HPDE6-E6E7 (cell line): ENCODE measurements at regions not wholly inside any gene's neighbourhood (a gene's known extent, or its start where the extent isn't known, plus 50 kb on each side); places are given as distances from the start of the nearest gene placed in this dataset.

Source experiments
- DNase-seq: peaks from one replicate; pipeline ENCODE4 v3.0.0; 2011; ENCODE audit warnings: missing footprints; ENCODE audit errors: extremely low spot score

DNA sequence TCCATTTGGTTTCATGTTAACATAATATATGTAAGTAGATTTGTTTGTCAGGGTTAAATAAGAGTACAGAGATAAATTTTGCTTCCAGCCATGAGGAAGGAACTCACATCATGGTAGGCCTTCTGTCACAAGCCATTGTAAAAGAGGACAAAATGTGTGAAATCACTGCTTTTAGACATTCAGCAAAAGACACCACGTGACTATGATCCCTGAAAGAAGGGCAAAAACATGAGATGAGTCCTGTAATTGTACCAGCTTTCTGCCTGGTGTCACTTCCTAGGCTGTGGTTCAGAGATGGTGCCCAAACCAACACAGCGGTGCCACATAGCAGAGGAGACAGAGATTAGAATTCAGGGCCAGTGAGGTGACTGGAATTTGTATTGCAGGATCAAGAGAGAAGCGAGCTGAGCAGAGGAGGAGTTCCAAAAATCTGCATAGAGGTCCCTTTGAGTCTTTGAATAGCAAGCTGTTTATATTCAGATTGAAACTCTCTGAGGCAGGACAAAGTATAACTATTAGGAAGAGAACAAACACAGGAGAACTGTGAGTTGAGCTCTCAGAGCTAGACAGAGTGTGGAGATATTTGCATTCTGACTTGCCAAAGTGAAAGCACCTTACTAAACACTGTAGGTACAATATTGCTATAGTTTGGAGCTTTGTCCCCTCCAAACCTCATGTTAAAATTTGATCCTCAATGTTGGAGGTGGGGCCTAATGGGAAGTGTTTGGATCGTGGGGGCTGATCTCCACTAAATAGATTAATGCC, 52.6 kb upstream of the PDE7B start:
- DNase-seq, result no peak
